Ishikawa (cell line): ENCODE measurements at regions not wholly inside any gene's neighbourhood (a gene's known extent, or its start where the extent isn't known, plus 50 kb on each side); places are given as distances from the start of the nearest gene placed in this dataset.

ENCODE experiments used
- CEBPB ChIP-seq: IDR thresholded peaks from 2 replicates; pipeline ENCODE4 v1.6.1; 2012
- CREB1 ChIP-seq: IDR thresholded peaks from 2 replicates; pipeline ENCODE4 v1.6.1; 2012; ENCODE audit warnings: low read depth
- EGR1 ChIP-seq: IDR thresholded peaks from 2 replicates; pipeline ENCODE4 v1.6.1; 2012
- EP300 ChIP-seq: IDR thresholded peaks from 2 replicates; pipeline ENCODE4 v1.6.1; 2012; ENCODE audit warnings: borderline replicate concordance
- FOXM1 ChIP-seq: IDR thresholded peaks from 2 replicates; pipeline ENCODE4 v1.6.1; 2012; ENCODE audit warnings: low read depth, borderline replicate concordance
- NFIC ChIP-seq: IDR thresholded peaks from 2 replicates; pipeline ENCODE4 v1.6.1; 2012
- RAD21 ChIP-seq: IDR thresholded peaks from 2 replicates; pipeline ENCODE4 v1.6.1; 2012; ENCODE audit warnings: low read depth
- TAF1 ChIP-seq: IDR thresholded peaks from 2 replicates; pipeline ENCODE4 v1.6.1; 2012; ENCODE audit warnings: low read depth, mild to moderate bottlenecking
- TCF12 ChIP-seq: IDR thresholded peaks from 2 replicates; pipeline ENCODE4 v1.6.1; 2012; ENCODE audit warnings: low read depth
- TEAD4 ChIP-seq: IDR thresholded peaks from 2 replicates; pipeline ENCODE4 v1.6.1; 2012
- YY1 ChIP-seq: IDR thresholded peaks from 2 replicates; pipeline ENCODE4 v1.6.1; 2012; ENCODE audit warnings: low read depth
- ZBTB7A ChIP-seq: IDR thresholded peaks from 2 replicates; pipeline ENCODE4 v1.6.1; 2012; ENCODE audit warnings: low read depth
- TF ChIP-seq, protein P1 (sequence below): IDR thresholded peaks from 2 replicates; pipeline ENCODE4 v1.6.1; 2012
- TF ChIP-seq, protein P2 (sequence below): IDR thresholded peaks from 2 replicates; pipeline ENCODE4 v1.6.1; 2012; ENCODE audit warnings: low read depth, mild to moderate bottlenecking
- TF ChIP-seq, protein P3 (sequence below): IDR thresholded peaks from 2 replicates; pipeline ENCODE4 v1.6.1; 2012

DNA sequence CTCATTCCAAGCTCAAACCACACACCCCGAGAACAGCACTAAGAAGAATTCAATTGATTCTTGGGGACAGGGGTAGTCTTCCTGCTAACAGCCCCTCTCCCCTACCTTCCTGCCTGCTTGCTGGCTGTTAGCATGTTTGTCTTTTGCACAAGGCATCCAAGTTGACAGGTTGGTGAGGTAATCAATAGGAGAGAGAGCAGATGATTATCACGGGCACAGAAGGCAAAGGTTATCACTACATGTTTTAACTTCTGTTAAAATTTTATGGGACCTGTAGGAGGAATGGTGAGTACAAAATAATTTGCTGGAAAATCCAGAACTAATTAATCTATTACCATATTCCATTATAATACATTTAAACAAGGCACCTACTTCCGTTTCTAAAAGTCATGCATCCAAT, 442.1 kb upstream of the TCF4 start:
- TF ChIP-seq, protein P1, sequence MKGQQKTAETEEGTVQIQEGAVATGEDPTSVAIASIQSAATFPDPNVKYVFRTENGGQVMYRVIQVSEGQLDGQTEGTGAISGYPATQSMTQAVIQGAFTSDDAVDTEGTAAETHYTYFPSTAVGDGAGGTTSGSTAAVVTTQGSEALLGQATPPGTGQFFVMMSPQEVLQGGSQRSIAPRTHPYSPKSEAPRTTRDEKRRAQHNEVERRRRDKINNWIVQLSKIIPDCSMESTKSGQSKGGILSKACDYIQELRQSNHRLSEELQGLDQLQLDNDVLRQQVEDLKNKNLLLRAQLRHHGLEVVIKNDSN: no peak
- no peak for TF ChIP-seq EGR1
- no peak for TF ChIP-seq CREB1
- no peak for TF ChIP-seq NFIC

DNA sequence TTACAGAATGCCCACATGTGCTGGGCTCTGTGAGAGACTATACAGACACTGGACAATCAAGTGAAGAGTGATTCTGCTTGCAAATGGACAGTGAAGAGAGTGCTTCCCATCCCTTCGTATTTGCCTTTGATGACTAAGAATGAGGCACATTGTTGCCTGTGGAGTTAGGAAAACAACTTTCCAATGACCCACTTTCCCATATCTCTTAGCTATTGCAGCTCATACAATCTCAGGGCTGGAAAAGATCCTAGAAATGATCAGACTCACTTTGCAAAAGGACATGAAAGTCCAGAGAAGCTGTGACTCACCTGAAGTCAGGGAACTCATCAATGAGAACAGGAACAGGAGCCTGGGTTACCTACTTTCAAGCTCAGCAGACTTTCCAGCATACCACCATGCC, 440.5 kb upstream of the TCF4 start:
- TF ChIP-seq RAD21: no peak
- TF ChIP-seq, protein P2, sequence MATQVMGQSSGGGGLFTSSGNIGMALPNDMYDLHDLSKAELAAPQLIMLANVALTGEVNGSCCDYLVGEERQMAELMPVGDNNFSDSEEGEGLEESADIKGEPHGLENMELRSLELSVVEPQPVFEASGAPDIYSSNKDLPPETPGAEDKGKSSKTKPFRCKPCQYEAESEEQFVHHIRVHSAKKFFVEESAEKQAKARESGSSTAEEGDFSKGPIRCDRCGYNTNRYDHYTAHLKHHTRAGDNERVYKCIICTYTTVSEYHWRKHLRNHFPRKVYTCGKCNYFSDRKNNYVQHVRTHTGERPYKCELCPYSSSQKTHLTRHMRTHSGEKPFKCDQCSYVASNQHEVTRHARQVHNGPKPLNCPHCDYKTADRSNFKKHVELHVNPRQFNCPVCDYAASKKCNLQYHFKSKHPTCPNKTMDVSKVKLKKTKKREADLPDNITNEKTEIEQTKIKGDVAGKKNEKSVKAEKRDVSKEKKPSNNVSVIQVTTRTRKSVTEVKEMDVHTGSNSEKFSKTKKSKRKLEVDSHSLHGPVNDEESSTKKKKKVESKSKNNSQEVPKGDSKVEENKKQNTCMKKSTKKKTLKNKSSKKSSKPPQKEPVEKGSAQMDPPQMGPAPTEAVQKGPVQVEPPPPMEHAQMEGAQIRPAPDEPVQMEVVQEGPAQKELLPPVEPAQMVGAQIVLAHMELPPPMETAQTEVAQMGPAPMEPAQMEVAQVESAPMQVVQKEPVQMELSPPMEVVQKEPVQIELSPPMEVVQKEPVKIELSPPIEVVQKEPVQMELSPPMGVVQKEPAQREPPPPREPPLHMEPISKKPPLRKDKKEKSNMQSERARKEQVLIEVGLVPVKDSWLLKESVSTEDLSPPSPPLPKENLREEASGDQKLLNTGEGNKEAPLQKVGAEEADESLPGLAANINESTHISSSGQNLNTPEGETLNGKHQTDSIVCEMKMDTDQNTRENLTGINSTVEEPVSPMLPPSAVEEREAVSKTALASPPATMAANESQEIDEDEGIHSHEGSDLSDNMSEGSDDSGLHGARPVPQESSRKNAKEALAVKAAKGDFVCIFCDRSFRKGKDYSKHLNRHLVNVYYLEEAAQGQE: no peak
- no peak for TF ChIP-seq TEAD4
- TF ChIP-seq TAF1: no peak
- TF ChIP-seq EGR1: no peak
- TF ChIP-seq, protein P1: no peak
- TF ChIP-seq CEBPB: no peak
- TF ChIP-seq YY1: no peak
- no peak for TF ChIP-seq FOXM1
- no peak for TF ChIP-seq ZBTB7A
- no peak for TF ChIP-seq EP300
- no peak for TF ChIP-seq NFIC
- no peak for TF ChIP-seq TCF12

DNA sequence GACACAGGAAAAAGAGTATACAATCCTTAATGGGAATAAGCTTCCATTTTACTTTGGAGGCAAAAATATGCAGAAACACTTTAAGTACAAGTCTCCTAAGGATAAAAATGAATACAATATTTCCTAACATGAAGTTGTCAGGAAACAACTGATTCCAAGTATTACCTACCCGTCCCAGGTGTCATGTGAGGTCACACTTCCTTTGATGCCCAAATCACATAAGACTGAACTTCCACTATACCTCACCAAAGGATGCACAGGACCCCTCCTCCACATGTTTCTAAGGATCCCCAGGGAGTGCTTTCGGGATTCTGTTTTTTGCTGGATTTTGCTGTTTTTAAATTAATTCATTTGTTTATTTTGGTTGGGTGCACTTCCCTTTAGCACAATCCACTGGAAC, 438.5 kb upstream of the TCF4 start:
- TF ChIP-seq, protein P3, sequence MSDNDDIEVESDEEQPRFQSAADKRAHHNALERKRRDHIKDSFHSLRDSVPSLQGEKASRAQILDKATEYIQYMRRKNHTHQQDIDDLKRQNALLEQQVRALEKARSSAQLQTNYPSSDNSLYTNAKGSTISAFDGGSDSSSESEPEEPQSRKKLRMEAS: no peak
- TF ChIP-seq RAD21: no peak

DNA sequence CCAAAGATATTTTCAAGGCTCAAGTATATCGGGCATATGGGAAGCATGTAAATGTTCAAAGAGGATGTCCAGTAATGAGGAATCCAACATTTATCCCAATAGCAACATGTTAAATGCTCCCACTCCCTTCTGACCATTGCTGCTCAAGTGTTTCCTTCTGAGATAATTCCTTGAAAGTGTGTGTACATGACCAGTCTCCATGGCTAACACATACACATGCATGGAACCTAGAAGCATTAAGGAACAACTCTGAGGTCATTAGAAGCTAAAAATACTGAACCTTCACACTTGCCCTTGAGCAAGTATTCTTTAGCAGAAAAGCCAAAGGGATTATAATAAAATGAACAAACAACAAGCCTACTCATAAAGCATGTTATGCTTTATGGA, 433.8 kb upstream of the TCF4 start:
- no peak for TF ChIP-seq TEAD4
- no peak for TF ChIP-seq FOXM1
- TF ChIP-seq RAD21: no peak
- TF ChIP-seq ZBTB7A: no peak
- TF ChIP-seq EGR1: no peak
- TF ChIP-seq, protein P1: no peak
- no peak for TF ChIP-seq CREB1
- TF ChIP-seq TAF1: no peak
- TF ChIP-seq, protein P2: no peak
- TF ChIP-seq EP300: no peak
- TF ChIP-seq NFIC: no peak
- TF ChIP-seq, protein P3: no peak
- TF ChIP-seq TCF12: no peak
- TF ChIP-seq CEBPB: no peak
- TF ChIP-seq YY1: no peak

DNA sequence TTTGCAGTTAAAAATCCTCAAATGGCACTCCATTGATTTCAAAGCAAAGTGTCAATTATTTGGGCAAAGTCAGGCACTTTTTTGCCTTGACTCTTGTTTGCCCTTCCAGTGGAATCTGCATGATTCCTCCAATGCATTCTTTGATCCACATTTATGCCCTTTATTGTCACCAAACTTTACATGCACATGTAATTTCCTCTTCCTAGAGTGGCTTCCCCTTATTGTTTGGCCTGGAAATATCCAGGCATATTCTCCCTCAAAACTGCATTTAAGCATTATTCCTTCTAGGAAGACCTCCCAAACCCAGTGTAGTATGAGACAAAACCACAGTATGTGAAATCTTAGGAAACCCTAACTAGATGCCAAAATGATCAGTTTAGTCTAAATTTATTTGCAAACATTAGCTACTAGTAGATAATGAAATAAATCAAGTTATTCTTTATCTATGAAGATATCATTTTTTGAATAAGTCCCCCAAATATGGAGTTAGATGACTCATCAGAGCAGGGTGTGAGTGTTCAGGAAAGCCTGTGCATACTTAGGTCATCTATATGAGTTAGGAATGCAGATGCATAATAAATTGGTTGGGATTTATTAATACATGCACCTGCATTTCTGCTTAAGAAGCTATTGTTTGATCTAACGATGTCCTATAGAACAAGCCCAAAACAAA, 433.3 kb upstream of the TCF4 start:
- TF ChIP-seq CREB1 (no peak), CEBPB (no peak), ZBTB7A (no peak), TCF12 (no peak), RAD21 (no peak)

DNA sequence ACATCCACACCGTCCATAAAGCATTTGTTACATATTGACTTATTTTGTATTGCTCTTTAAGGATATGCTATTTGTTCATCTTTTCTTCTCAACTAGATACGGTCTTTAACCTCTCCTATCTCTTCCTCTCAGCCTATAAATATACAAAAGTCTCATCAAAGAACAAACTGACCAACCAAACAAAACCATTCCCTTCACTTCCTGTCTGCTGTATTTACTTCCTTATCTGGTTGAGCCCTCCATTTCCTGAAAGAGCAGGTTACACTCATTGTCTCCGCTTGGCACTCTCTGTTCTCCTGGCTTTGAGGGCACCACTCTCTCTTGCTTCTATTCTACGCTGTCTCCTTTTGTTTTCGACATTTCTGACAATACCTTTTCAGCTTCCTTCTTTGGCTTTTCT, 431.9 kb upstream of the TCF4 start:
- TF ChIP-seq EP300 (no peak), FOXM1 (no peak), RAD21 (no peak), TCF12 (no peak), CREB1 (no peak), CEBPB (no peak), EGR1 (no peak), TAF1 (no peak), ZBTB7A (no peak), NFIC (no peak), TEAD4 (no peak), YY1 (no peak)
- TF ChIP-seq, protein P2: no peak
- TF ChIP-seq, protein P3: no peak
- TF ChIP-seq, protein P1: no peak
